Endothelial cell of umbilical vein (primary cell): ENCODE measurements at regions not wholly inside any gene's neighbourhood (a gene's known extent, or its start where the extent isn't known, plus 50 kb on each side); places are given as distances from the start of the nearest gene placed in this dataset.

ENCODE experiments used
- BruUV-seq: library from RNA; stranded (reverse); fragments of 400-500 nt; replicated peaks from 2 replicates; lab custom pipeline; 2021; lab: Mats Ljungman, UMichigan
- CTCF ChIA-PET: fragments of 300-600, 350-600 bp; sonication (Branson Sonifier 250); formaldehyde crosslinking; loops from one replicate; lab custom pipeline; 2021; ENCODE audit warnings: antibody characterized with exemption, inconsistent platforms; lab: Charles Lee
- POLR2A ChIA-PET: fragments of 300-600, 350-600 bp; sonication (Branson Sonifier 250); formaldehyde crosslinking; loops from one replicate; lab custom pipeline; 2021; ENCODE audit warnings: antibody characterized with exemption, inconsistent platforms; lab: Charles Lee
- DNase-seq: peaks from one replicate; pipeline ENCODE4 v3.0.0-alpha.2; 2011; ENCODE audit warnings: low read depth, low spot score
- FAIRE-seq: peaks from 2 replicates; lab custom pipeline; 2011; peaks lifted over from hg19 to GRCh38; lab: Jason Lieb, UNC
- H2AFZ ChIP-seq: 2 replicates; pipeline ENCODE4 v1.6.0; 2012; ENCODE audit warnings: low read depth, low read length, control low read depth, inconsistent platforms
- H3K27ac ChIP-seq: 2 replicates; pipeline ENCODE4 v1.5.1; 2011; ENCODE audit warnings: low read depth, mild to moderate bottlenecking, control low read depth, low read length, moderate library complexity; ENCODE audit not compliant: insufficient read depth
- H3K27me3 ChIP-seq, 2 experiments: 2 replicates each; pipeline versions ENCODE4 v1.6.0 to v1.6.1; 2011; ENCODE audit warnings: low read length in 2 of 2, mixed read lengths in 1 of 2; ENCODE audit not compliant: control insufficient read depth in 2 of 2, insufficient read depth in 2 of 2
- H3K36me3 ChIP-seq, 2 experiments: 2 replicates in 1 of 2; 3 replicates in 1 of 2; pipeline ENCODE4 v1.5.1; 2011; ENCODE audit warnings: low read length in 2 of 2, mild to moderate bottlenecking in 1 of 2, moderate library complexity in 1 of 2; ENCODE audit not compliant: control insufficient read depth in 2 of 2, insufficient read depth in 2 of 2; ENCODE audit errors: extremely low read depth in 1 of 2
- H3K4me1 ChIP-seq: 3 replicates; pipeline ENCODE4 v1.5.1; 2011; ENCODE audit warnings: mild to moderate bottlenecking, low read length; ENCODE audit not compliant: control insufficient read depth, insufficient read depth; ENCODE audit errors: extremely low read depth
- H3K4me2 ChIP-seq: 2 replicates; pipeline ENCODE4 v1.6.1; 2011; ENCODE audit warnings: low read length, control low read depth, mixed read lengths; ENCODE audit not compliant: insufficient read depth
- H3K4me3 ChIP-seq, 3 experiments: fragments of 200-600 bp in 1 of 3; sonication (generic), shearing (Covaris generic) in 1 of 3; replicated peaks in 1 of 3; 2 replicates each; pipeline ENCODE4 v1.5.1; 2011 to 2016; ENCODE audit warnings: control low read depth in 3 of 3, low read length in 3 of 3, mild to moderate bottlenecking in 2 of 3, inconsistent platforms in 1 of 3, low read depth in 1 of 3, moderate library complexity in 1 of 3; ENCODE audit not compliant: insufficient read depth in 1 of 3
- H3K79me2 ChIP-seq: 2 replicates; pipeline ENCODE4 v1.6.0; 2012; ENCODE audit warnings: low read length, inconsistent platforms; ENCODE audit not compliant: control insufficient read depth, insufficient read depth
- H3K9ac ChIP-seq: replicated peaks from 2 replicates; pipeline ENCODE3; 2011; ENCODE audit warnings: low read length, control low read depth; ENCODE audit not compliant: insufficient read depth; ENCODE audit errors: extremely low read depth
- H3K9me1 ChIP-seq: replicated peaks from 3 replicates; pipeline ENCODE4 v1.6.0; 2011; ENCODE audit warnings: mild to moderate bottlenecking, low read length; ENCODE audit not compliant: control insufficient read depth, insufficient read depth; ENCODE audit errors: extremely low read depth
- H3K9me3 ChIP-seq: replicated peaks from 2 replicates; pipeline ENCODE4 v1.5.1; 2012; ENCODE audit warnings: low read length, inconsistent platforms; ENCODE audit not compliant: control insufficient read depth, insufficient read depth
- H4K20me1 ChIP-seq: replicated peaks from 2 replicates; pipeline ENCODE3; 2011; ENCODE audit warnings: mild to moderate bottlenecking, low read length; ENCODE audit not compliant: control insufficient read depth, insufficient read depth; ENCODE audit errors: extremely low read depth
- CTCF ChIP-seq, 2 donors: IDR thresholded peaks; 1 replicate in 1 of 2; 2 replicates in 1 of 2; pipeline ENCODE4 v1.5.1; 2011; ENCODE audit warnings: low read length in 2 of 2, mild to moderate bottlenecking in 2 of 2, moderate library complexity in 2 of 2, control low read depth in 1 of 2, inconsistent platforms in 1 of 2, low read depth in 1 of 2; ENCODE audit not compliant: insufficient read depth in 1 of 2; ENCODE audit errors: extremely low read depth in 1 of 2
- EZH2 ChIP-seq: IDR thresholded peaks from 2 replicates; pipeline ENCODE4 v1.6.1; 2012; ENCODE audit warnings: borderline replicate concordance, low read depth, mild to moderate bottlenecking, moderate library complexity, low read length, inconsistent platforms; ENCODE audit not compliant: severe bottlenecking
- FOS ChIP-seq: IDR thresholded peaks from 2 replicates; pipeline ENCODE4 v1.6.1; 2011; ENCODE audit warnings: mild to moderate bottlenecking, low read length, moderate library complexity, borderline replicate concordance; ENCODE audit not compliant: insufficient read depth
- GATA2 ChIP-seq: IDR thresholded peaks from 2 replicates; pipeline ENCODE4 v1.7.0; 2011; ENCODE audit warnings: low read depth, mild to moderate bottlenecking, moderate library complexity, mixed read lengths, low read length; ENCODE audit not compliant: insufficient read length, insufficient read depth
- JUN ChIP-seq: IDR thresholded peaks from 2 replicates; pipeline ENCODE4 v1.6.1; 2011; ENCODE audit warnings: borderline replicate concordance, low read depth; ENCODE audit not compliant: insufficient read length, insufficient read depth
- MAX ChIP-seq: IDR thresholded peaks from 2 replicates; pipeline ENCODE4 v1.6.1; 2011; ENCODE audit not compliant: insufficient read depth, insufficient read length
- MYC ChIP-seq: IDR thresholded peaks from one replicate; pipeline ENCODE4 v1.6.1; 2011; ENCODE audit warnings: mild to moderate bottlenecking, low read depth, low read length
- POLR2A ChIP-seq: IDR thresholded peaks from 2 replicates; pipeline ENCODE4 v1.6.1; 2012; ENCODE audit warnings: low read depth, mild to moderate bottlenecking, control low read depth, low read length
- POLR2AphosphoS5 ChIP-seq: IDR thresholded peaks from 2 replicates; pipeline ENCODE4 v1.6.1; 2012; ENCODE audit warnings: low read depth, mild to moderate bottlenecking, control low read depth, low read length, moderate library complexity; ENCODE audit not compliant: insufficient read depth
- dilution Hi-C: fragments of 300-500 bp; cut with MboI; formaldehyde crosslinking; loops from one replicate; pipeline ENCODE4 v1.15.0; 2019; ENCODE audit warnings: low sequenced_read_pairs; ENCODE audit not compliant: extremely low pct_ligation_motif_present
- intact Hi-C: fragments of 100-400 bp; cut with micrococcal nuclease; formaldehyde crosslinking; loops from one replicate; pipeline ENCODE4 v1.10.0; 2022

GRCh38 chr2:5782103-5782502 lies 89.9 kb downstream of the SOX11 start:
- DNase-seq = no peak
- Histone ChIP-seq H3K4me3 (no peak overlapping the region), H3K36me3 (no peaks in the 10 kb centered on the region), H3K27ac (no peak overlapping the region), H3K9me1 (no peaks in the 10 kb centered on the region), H3K4me1 (no peaks in the 10 kb centered on the region), H3K9ac (no peak overlapping the region), H3K9me3 (peaks cover 4% of the 10 kb centered on the region), H3K79me2 (no peaks in the 10 kb centered on the region), H3K27me3 (no peaks in the 10 kb centered on the region), H2AFZ (no peak overlapping the region), H4K20me1 (no peaks in the 10 kb centered on the region), H3K4me2 (no peak overlapping the region)
- intact Hi-C loops (no loop called here), dilution Hi-C loops (no loop called here)
- CTCF ChIA-PET = no interaction called here
- no TSS peak for BruUV-seq
- no peak for TF ChIP-seq POLR2A
- no peak for TF ChIP-seq FOS
- no peak for TF ChIP-seq CTCF (IDR thresholded peaks at IDR 0.05; ENCODE audit: extremely low read depth in 1 of 2, insufficient read depth in 1 of 2, low read depth in 1 of 2, low read length in 2 of 2)
- no peak for TF ChIP-seq POLR2AphosphoS5
- TF ChIP-seq EZH2 = no peak
- no peak for TF ChIP-seq MYC
- no peak for TF ChIP-seq MAX
- TF ChIP-seq JUN = no peak
- no peak for TF ChIP-seq GATA2
- POLR2A ChIA-PET = no interaction called here
- no peak for FAIRE-seq
